ENCODE measurements at regions not wholly inside any gene's neighbourhood (a gene's known extent, or its start where the extent isn't known, plus 50 kb on each side); places are given as distances from the start of the nearest gene placed in this dataset.

- no peak for TF ChIP-seq CTCF (IDR thresholded peaks at IDR 0.05 in 8 of 11, conservative IDR thresholded peaks at IDR 0.05 in 3 of 11)
- TF ChIP-seq POLR2A (IDR thresholded peaks at IDR 0.05), result no peak
- TF ChIP-seq POLR2AphosphoS5 (IDR thresholded peaks at IDR 0.05), result no peak
Observed at GRCh38 chr17:14007951-14008350, 61.4 kb upstream of the COX10 start.
